Ishikawa (cell line): ENCODE measurements at regions not wholly inside any gene's neighbourhood (a gene's known extent, or its start where the extent isn't known, plus 50 kb on each side); places are given as distances from the start of the nearest gene placed in this dataset.

ENCODE experiments used
- CEBPB ChIP-seq: IDR thresholded peaks from 2 replicates; pipeline ENCODE4 v1.6.1; 2012
- CREB1 ChIP-seq: IDR thresholded peaks from 2 replicates; pipeline ENCODE4 v1.6.1; 2012; ENCODE audit warnings: low read depth
- EP300 ChIP-seq: IDR thresholded peaks from 2 replicates; pipeline ENCODE4 v1.6.1; 2012; ENCODE audit warnings: borderline replicate concordance
- FOXM1 ChIP-seq: IDR thresholded peaks from 2 replicates; pipeline ENCODE4 v1.6.1; 2012; ENCODE audit warnings: low read depth, borderline replicate concordance
- RAD21 ChIP-seq: IDR thresholded peaks from 2 replicates; pipeline ENCODE4 v1.6.1; 2012; ENCODE audit warnings: low read depth
- TAF1 ChIP-seq: IDR thresholded peaks from 2 replicates; pipeline ENCODE4 v1.6.1; 2012; ENCODE audit warnings: low read depth, mild to moderate bottlenecking
- TCF12 ChIP-seq: IDR thresholded peaks from 2 replicates; pipeline ENCODE4 v1.6.1; 2012; ENCODE audit warnings: low read depth
- TEAD4 ChIP-seq: IDR thresholded peaks from 2 replicates; pipeline ENCODE4 v1.6.1; 2012
- YY1 ChIP-seq: IDR thresholded peaks from 2 replicates; pipeline ENCODE4 v1.6.1; 2012; ENCODE audit warnings: low read depth
- ZBTB7A ChIP-seq: IDR thresholded peaks from 2 replicates; pipeline ENCODE4 v1.6.1; 2012; ENCODE audit warnings: low read depth
- TF ChIP-seq, protein P1 (sequence below): IDR thresholded peaks from 2 replicates; pipeline ENCODE4 v1.6.1; 2012; ENCODE audit warnings: low read depth, mild to moderate bottlenecking

DNA sequence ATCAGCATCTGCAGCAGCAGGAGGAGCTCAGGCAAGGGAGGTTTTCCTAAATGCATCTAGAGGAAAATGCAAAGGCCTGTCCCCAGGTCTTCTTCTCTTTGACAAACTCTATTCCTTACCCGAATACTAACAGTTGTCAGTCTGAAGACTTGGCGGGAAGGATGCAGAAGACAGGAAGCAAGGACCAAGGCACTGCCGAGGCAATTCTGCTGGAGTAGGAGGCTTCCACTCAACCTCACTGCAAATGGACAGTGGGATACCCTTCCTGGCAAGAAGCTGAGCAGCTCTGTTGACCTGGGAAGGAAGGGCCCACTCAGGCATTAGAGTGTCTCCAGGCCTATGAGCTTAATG is 373.0 kb downstream of the CCSER2 start:
- no peak for TF ChIP-seq ZBTB7A
- TF ChIP-seq TAF1, result no peak
- no peak for TF ChIP-seq TEAD4
- TF ChIP-seq RAD21, result no peak
- TF ChIP-seq CREB1, result no peak
- TF ChIP-seq, protein P1, sequence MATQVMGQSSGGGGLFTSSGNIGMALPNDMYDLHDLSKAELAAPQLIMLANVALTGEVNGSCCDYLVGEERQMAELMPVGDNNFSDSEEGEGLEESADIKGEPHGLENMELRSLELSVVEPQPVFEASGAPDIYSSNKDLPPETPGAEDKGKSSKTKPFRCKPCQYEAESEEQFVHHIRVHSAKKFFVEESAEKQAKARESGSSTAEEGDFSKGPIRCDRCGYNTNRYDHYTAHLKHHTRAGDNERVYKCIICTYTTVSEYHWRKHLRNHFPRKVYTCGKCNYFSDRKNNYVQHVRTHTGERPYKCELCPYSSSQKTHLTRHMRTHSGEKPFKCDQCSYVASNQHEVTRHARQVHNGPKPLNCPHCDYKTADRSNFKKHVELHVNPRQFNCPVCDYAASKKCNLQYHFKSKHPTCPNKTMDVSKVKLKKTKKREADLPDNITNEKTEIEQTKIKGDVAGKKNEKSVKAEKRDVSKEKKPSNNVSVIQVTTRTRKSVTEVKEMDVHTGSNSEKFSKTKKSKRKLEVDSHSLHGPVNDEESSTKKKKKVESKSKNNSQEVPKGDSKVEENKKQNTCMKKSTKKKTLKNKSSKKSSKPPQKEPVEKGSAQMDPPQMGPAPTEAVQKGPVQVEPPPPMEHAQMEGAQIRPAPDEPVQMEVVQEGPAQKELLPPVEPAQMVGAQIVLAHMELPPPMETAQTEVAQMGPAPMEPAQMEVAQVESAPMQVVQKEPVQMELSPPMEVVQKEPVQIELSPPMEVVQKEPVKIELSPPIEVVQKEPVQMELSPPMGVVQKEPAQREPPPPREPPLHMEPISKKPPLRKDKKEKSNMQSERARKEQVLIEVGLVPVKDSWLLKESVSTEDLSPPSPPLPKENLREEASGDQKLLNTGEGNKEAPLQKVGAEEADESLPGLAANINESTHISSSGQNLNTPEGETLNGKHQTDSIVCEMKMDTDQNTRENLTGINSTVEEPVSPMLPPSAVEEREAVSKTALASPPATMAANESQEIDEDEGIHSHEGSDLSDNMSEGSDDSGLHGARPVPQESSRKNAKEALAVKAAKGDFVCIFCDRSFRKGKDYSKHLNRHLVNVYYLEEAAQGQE, result no peak
- TF ChIP-seq TCF12, result no peak
- TF ChIP-seq FOXM1, result no peak
- TF ChIP-seq EP300, result no peak
- no peak for TF ChIP-seq CEBPB
- TF ChIP-seq YY1, result no peak
